ENCODE measurements at regions not wholly inside any gene's neighbourhood (a gene's known extent, or its start where the extent isn't known, plus 50 kb on each side); places are given as distances from the start of the nearest gene placed in this dataset.

GRCh38 chr1:243938208-243938607 is 88.2 kb upstream of the AKT3 start:
- Mint-ChIP-seq H3K9me3 (no peaks in the 10 kb centered on the region), H3K27ac (no peak overlapping the region), H3K36me3 (no peaks in the 10 kb centered on the region), H3K4me3 (no peak overlapping the region), H3K27me3 (peaks cover 5% of the 10 kb centered on the region), H3K4me1 (ENCODE audit: unreplicated experiment) (peaks cover 5% of the 10 kb centered on the region)
- TF ChIP-seq, protein P1, sequence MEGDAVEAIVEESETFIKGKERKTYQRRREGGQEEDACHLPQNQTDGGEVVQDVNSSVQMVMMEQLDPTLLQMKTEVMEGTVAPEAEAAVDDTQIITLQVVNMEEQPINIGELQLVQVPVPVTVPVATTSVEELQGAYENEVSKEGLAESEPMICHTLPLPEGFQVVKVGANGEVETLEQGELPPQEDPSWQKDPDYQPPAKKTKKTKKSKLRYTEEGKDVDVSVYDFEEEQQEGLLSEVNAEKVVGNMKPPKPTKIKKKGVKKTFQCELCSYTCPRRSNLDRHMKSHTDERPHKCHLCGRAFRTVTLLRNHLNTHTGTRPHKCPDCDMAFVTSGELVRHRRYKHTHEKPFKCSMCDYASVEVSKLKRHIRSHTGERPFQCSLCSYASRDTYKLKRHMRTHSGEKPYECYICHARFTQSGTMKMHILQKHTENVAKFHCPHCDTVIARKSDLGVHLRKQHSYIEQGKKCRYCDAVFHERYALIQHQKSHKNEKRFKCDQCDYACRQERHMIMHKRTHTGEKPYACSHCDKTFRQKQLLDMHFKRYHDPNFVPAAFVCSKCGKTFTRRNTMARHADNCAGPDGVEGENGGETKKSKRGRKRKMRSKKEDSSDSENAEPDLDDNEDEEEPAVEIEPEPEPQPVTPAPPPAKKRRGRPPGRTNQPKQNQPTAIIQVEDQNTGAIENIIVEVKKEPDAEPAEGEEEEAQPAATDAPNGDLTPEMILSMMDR (conservative IDR thresholded peaks at IDR 0.05) = no peak
- no peak for DNase-seq (ENCODE audit: extremely low spot score, unreplicated experiment)

GRCh38 chr1:243933495-243933894 is 83.5 kb upstream of the AKT3 start:
- no peak for DNase-seq (ENCODE audit: extremely low spot score, unreplicated experiment)
- H3K9me3 Mint-ChIP-seq = no peaks in the 10 kb centered on the region
- TF ChIP-seq, protein P1 (conservative IDR thresholded peaks at IDR 0.05) = no peak
- H3K36me3 Mint-ChIP-seq = no peaks in the 10 kb centered on the region
- H3K27ac Mint-ChIP-seq = no peak overlapping the region
- peaks cover 11% of the 10 kb centered on the region for H3K4me1 Mint-ChIP-seq (ENCODE audit: unreplicated experiment)
- H3K4me3 Mint-ChIP-seq = no peak overlapping the region
- H3K27me3 Mint-ChIP-seq = peaks cover 19% of the 10 kb centered on the region

- TF ChIP-seq, protein P1 (conservative IDR thresholded peaks at IDR 0.05) = no peak
- H3K27ac Mint-ChIP-seq = no peak overlapping the region
- no peak for DNase-seq (ENCODE audit: extremely low spot score, unreplicated experiment)
- H3K9me3 Mint-ChIP-seq = no peaks in the 10 kb centered on the region
- peaks cover 14% of the 10 kb centered on the region for H3K4me1 Mint-ChIP-seq (ENCODE audit: unreplicated experiment)
- H3K27me3 Mint-ChIP-seq = peaks cover 19% of the 10 kb centered on the region
- H3K36me3 Mint-ChIP-seq = no peaks in the 10 kb centered on the region
- no peak overlapping the region for H3K4me3 Mint-ChIP-seq
Measured at GRCh38 chr1:243931957-243932356, 81.9 kb upstream of the AKT3 start.

DNA sequence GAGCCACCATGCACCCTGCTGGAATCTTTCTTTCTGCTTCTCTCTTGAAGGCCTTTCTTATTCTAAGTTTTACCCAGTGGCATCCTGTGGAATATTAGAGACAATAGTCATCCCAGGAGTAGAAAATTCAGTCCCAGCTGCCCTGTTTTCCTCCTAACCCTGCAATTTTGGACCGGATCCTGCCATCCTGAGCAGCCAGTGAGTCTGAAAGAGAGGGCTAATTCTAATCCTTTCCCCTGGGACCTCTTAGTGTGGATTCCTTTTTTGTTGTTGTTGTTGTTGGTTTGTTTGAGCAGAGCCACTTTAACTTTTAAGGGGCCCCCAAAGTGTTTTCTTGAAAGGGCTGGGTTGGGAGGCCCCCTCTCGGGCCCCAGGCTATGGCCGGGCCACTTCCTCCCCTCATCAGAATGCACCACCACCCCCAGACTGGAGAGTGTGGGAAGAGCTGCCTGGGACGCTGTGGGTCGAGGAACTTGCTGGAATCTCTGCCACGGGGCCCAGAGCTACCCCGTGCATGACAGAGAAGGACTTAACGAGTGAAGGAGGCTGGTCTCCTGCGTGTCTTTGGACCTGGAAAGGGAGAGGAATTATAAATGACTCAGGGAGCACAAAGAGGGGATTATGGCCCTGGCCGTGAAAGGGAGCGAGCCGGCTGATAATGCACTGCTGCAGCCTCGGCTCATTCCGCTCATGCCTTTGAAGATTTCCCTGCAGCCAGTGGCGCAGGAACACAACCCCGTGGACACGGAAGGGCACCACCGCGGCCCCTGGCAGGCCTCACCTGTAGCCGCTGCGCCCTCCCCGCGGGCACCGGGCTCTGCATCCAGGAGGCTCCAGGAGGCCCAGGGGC is 81.0 kb upstream of the AKT3 start:
- no peaks in the 10 kb centered on the region for H3K9me3 Mint-ChIP-seq
- H3K27me3 Mint-ChIP-seq = peaks cover 19% of the 10 kb centered on the region
- TF ChIP-seq, protein P1 (conservative IDR thresholded peaks at IDR 0.05) = no peak
- H3K27ac Mint-ChIP-seq = peak overlapping the region; percentile 63
- peak overlapping the region; percentile 67 for H3K4me3 Mint-ChIP-seq
- DNase-seq (ENCODE audit: extremely low spot score, unreplicated experiment) = no peak
- H3K36me3 Mint-ChIP-seq = no peaks in the 10 kb centered on the region
- peaks cover 17% of the 10 kb centered on the region for H3K4me1 Mint-ChIP-seq (ENCODE audit: unreplicated experiment)

DNA sequence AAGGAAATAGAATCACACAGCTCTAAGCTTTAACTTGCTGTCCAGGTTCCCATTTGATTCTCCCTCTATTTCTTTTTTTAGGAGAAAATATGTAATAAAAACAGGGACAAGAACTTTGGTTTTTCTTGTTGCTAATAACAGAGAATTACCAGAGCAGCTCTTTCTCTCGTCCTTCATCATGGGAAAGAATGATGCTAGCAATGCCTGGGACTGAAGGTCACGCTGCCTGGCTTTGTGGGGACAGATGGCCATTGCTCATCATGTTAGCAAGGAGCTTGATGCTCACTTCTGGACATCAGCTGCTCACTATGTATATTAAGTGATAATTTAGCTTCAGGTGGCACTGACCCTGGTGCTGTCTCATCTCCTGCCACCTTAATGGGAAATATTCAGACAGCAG is 77.3 kb upstream of the AKT3 start:
- H3K27ac Mint-ChIP-seq = no peak overlapping the region
- TF ChIP-seq, protein P1 (conservative IDR thresholded peaks at IDR 0.05) = no peak
- H3K36me3 Mint-ChIP-seq = no peaks in the 10 kb centered on the region
- no peak for DNase-seq (ENCODE audit: extremely low spot score, unreplicated experiment)
- H3K4me3 Mint-ChIP-seq = no peak overlapping the region
- no peaks in the 10 kb centered on the region for H3K9me3 Mint-ChIP-seq
- peaks cover 17% of the 10 kb centered on the region for H3K4me1 Mint-ChIP-seq (ENCODE audit: unreplicated experiment)
- peaks cover 24% of the 10 kb centered on the region for H3K27me3 Mint-ChIP-seq
